Embryonic facial prominence (tissue), 1 donor: ENCODE measurements at regions not wholly inside any gene's neighbourhood (a gene's known extent, or its start where the extent isn't known, plus 50 kb on each side); places are given as distances from the start of the nearest gene placed in this dataset.
A peak's percentile ranks its signal among the peaks of the same experiment; 100 is the strongest.
"Not testable (repeated sequence)": the region's sequence is repeated elsewhere in the genome, so short reads cannot be mapped to it uniquely, and the experiment has no call there.

ENCODE experiments used
- DNase-seq: peaks from one replicate; pipeline ENCODE4 v3.0.0-alpha.2; 2016; ENCODE audit errors: extremely low spot score

DNA sequence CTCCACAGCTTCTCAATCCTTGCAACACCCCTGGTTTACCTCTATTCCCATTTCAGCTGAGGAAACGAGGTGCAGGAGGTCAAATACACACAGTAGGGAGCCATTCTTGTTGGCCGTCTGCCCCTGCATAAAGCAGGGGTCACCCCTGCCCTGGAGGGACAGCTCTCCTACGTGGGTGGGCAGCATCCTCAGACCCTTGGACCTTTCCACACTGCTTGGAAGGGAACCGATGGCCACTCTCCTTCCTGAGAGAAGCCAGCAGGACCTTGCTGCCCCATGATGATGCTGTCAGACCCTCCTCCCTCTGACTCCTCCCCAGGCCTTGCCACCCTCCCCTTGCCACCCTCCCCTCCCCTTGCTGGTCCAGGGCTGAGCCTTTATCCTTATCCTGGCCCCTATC, 121.1 kb upstream of the SYT13 start:
- no peak for DNase-seq

GRCh38 chr11:45405916-45406670, 120.0 kb upstream of the SYT13 start:
- DNase-seq = no peak

DNA sequence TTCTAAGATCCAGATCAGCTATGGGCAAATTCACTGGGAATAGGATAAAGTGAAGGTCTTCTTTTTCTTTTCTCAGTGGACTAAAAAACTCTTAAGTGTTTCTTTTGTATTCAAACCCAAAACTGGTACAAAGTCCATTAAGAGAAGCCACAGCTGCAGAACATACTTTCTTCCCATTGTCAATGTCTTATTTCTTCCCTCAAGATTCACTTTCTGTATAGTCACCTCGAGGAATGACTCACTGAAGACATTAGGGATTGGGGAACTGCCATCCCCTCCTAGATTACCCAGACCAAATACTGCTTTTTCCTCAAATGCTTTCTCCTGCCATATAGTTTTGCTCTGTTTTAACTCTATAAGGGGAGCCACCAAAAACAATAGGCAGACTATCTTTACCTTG, 117.4 kb upstream of the SYT13 start:
- DNase-seq = not testable (repeated sequence)

- DNase-seq = no peak
Observed at GRCh38 chr11:45402049-45402630, 116.0 kb upstream of the SYT13 start.

GRCh38 chr11:45400591-45400990, 114.5 kb upstream of the SYT13 start:
- DNase-seq = no peak

DNA sequence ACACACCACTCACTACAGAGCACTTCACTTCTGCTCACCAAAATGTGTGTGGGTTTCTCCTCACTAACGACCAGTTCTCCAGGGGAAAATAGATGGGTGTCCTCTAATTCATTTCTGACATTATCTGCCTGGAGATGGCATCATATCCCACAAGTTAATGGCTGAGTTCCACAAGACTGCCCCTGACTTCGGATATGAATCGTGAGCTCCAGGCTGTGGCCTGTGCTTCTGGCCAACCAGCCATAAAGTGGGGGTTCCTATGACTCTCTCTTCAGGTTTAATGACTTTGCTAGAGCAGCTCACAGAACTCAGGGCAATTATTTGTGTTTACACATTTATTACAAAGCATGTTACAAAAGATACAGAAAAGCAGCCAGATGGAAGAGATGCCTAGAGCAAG, 113.0 kb upstream of the SYT13 start:
- no peak for DNase-seq

DNA sequence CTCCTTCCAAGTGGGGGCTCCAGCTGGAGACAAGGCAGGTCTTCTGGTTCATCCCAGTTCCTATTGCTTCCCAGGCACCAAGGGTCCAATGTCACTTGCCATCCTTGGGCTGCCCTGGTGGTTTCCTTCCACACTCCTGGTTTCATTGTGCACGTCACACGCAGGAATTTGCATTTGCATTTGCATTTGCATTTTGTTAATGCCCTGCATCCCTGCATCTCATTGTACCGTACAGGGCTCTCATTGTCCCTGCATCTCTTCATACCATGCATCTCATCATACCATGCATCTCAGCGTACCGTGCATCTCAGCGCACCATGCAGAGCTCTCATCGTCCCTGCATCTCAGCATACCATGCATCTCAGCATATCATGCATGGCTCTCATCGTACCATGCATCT, 112.2 kb upstream of the SYT13 start:
- no peak for DNase-seq

GRCh38 chr11:45396394-45396793, 110.3 kb upstream of the SYT13 start:
- DNase-seq = no peak

GRCh38 chr11:45395947-45396346, 109.8 kb upstream of the SYT13 start:
- DNase-seq = no peak

DNA sequence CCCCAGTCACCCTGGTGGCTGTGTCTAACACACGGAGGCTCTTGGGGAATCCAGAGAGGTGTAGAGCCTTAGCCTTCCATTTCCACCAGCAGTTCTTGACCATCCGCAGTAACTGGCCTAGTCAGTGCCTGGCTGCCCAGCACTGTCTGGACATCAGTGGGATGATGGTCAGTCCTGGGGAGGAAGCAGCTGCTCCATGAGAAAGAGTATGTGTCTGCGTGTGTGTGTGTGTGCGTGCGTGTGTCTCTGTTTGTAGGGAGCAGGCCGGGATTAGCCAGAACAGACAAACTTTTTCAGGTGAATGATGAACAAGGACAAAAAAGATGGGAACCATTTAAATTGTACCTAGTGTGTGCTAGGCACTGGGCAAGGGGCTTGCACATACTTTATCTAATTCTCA, 109.3 kb upstream of the SYT13 start:
- no peak for DNase-seq

GRCh38 chr11:45394294-45395085, 108.3 kb upstream of the SYT13 start:
- DNase-seq = no peak

GRCh38 chr11:45393826-45394225, 107.7 kb upstream of the SYT13 start:
- DNase-seq = no peak

DNA sequence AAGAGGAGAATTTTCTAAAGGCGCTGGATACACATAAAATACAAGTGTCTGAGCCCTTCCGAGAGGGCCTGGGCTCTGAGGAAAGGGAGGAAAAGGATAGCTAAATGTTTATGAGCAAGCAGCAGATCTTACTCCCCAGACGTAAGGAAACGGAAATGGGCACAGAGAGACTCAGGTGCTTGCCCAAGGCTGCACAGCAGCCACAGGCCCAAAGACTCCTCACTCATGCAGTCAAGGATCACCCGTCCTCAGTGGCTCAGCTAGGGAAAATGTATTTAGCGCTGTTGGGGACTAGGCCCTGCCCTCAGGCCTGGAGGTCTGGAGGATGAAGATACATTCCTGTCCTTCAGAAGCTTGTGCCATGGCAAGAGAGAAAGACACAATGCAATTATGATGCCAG, 107.2 kb upstream of the SYT13 start:
- DNase-seq = no peak

DNA sequence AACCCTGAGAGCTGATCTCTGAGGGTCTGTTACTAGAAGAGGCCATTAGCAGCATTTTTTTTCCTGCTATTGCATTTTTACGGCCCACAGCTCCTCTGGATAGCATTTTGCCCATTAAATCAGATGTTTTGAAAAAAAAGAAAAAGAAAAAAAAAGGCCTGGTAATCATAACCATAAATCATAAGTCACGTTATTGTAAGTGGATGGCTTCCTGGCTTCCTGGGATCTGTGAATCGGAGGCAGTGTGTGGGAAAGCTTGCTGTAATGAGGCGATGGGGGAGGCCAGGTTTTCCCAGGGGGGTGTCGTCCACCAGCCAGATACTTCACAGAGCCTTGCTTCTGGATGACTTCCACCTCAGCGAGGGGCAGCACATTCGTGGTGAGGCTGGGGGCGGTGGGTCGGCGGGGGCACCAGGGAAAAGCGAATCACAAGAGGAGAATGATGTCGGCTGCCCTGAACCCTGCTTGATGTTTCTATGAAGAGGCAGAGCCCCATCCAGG, 106.5 kb upstream of the SYT13 start:
- peak; percentile 22 for DNase-seq

GRCh38 chr11:45392154-45392553, 106.0 kb upstream of the SYT13 start:
- DNase-seq = no peak

DNA sequence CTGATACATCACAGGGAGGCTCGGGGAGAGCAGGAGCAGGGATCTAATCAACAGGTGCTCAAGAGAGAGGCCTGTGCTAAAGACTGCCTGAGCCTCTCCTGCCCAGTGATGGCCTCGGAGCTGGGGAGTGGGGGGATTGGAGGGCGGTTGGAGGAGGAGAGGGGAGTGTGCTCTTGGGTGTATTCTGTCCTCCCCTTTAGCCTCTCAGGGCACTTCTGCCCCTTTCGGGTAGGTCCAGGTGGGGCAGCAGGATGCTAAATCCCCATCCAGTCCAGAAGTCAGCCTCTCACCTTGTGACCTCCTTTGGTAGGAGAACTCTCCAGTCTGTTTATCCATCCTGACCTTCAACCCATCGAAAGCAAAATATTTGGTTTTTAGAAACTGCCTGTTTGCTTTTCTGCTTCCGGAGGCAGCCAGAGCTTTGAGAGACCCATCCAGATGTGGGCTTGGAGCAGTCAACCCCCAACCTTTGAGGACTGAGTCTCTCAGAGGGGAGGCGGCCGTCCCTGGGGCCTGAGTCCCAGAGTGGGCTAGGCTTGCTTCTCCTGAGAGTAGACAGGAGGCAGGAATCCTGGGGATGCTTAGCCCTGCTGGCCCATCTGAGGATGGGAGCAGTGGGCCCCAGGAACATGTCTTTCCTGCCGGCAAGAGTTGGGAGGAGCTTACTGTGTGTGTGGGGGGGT, 105.2 kb upstream of the SYT13 start:
- no peak for DNase-seq

DNA sequence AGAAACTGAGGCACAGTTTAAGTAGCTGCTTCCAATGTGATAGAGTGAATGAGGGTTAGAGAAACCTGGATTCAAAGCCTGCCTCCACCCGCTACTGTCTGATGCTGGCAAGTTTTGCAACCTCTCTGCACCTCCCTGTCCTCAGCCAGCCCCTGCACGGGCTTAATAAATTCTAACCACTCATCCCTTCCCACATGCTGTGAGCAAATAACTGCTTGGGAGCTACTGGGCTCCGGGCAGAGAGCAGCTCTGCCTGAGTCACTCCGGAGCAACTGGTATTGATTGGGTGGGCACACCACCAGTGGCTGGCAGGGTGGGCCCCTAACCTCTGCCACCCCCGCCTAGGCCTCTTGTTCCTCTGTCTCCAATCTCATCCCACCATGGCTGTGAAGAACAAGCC, 104.3 kb upstream of the SYT13 start:
- no peak for DNase-seq

GRCh38 chr11:45388472-45388871, 102.3 kb upstream of the SYT13 start:
- no peak for DNase-seq

DNA sequence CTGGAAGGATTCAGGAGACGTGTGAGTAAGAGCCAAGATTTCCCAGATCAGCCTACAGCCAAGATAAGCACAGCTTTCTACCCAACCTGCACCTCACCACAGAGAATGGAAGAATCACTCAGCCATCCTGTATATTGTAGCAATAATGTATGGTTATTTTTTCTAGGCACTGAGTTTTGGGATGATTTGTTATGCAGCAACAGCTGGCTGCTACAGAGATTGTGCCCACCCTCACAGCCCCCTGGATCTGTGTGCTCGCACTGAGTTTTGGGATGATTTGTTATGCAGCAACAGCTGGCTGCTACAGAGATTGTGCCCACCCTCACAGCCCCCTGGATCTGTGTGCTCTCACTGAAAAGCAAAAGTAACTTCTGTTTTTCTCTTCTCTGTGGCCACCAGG, 101.7 kb upstream of the SYT13 start:
- not testable (repeated sequence) for DNase-seq

GRCh38 chr11:45386972-45387371, 100.8 kb upstream of the SYT13 start:
- no peak for DNase-seq

GRCh38 chr11:45385844-45386243, 99.7 kb upstream of the SYT13 start:
- no peak for DNase-seq

DNA sequence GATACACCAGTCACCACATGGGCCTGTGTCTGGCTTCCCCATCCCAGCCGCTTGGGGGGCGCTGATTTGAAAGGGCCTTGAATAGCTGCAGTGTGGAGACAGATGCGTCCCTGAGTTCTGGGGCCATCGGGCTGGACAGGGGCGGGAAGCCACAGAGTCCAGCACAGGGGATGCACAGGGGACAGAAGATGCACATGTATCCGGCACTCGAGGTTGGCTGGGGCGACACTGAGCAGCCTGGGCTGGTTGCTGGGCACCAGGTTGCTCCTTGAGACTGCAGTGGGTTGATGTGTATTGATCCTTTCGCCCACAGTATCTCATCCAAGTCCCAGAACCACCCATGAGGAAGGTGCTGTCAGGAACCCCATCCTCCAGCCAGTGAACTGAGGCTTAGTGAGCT, 99.3 kb upstream of the SYT13 start:
- no peak for DNase-seq
